HG03060 (cell line): ENCODE measurements at regions not wholly inside any gene's neighbourhood (a gene's known extent, or its start where the extent isn't known, plus 50 kb on each side); places are given as distances from the start of the nearest gene placed in this dataset.
A peak's percentile ranks its signal among the peaks of the same experiment; 100 is the strongest.

Experiments used
- ATAC-seq: cut with Tn5 transposase; IDR thresholded peaks from one replicate; pipeline ENCODE4 v1.9.1; 2021; ENCODE audit warnings: low read depth, moderate number of reproducible peaks; ENCODE audit not compliant: unreplicated experiment

DNA sequence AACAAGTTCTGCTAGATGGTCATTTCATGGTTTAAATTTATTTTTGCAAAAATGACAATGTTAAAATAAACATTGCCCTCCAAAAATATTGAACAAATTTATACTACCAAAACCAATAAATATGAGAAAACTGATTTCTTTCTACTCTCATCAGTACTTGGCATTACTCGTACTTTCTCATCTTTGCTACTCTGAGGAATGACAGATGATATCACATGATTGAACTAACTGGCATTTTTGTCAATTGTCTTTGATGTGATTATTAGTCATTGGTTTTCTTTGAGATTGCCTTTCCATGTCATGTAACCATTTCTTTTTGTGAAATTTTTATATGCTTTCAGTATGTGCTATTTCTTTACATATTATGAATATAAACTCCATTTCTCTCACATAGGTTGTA is 167.0 kb upstream of the ITGA4 start:
- no peak for ATAC-seq

DNA sequence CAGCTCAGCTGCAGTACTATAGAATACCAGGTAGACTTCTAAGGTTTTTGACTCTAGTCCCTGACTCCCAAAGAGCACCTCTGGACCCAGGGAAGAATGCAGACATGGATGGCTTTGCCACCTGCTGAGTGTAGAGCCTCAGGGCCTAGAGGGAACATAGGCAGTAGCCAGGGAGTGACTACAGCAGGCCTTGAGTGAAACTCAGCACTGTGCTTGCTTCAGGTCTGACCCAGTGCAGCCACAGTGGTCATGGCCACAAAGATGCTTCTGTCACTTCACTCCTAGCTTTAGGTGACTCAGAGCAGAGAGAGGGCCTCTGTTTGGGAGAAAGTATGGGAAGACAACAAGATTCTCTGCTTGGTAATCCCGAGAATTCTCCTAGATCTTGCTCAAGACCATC is 162.2 kb upstream of the ITGA4 start:
- no peak for ATAC-seq

- ATAC-seq = no peak
These were observed 156.4 kb upstream of the ITGA4 start for GRCh38 chr2:181300600-181301291.

DNA sequence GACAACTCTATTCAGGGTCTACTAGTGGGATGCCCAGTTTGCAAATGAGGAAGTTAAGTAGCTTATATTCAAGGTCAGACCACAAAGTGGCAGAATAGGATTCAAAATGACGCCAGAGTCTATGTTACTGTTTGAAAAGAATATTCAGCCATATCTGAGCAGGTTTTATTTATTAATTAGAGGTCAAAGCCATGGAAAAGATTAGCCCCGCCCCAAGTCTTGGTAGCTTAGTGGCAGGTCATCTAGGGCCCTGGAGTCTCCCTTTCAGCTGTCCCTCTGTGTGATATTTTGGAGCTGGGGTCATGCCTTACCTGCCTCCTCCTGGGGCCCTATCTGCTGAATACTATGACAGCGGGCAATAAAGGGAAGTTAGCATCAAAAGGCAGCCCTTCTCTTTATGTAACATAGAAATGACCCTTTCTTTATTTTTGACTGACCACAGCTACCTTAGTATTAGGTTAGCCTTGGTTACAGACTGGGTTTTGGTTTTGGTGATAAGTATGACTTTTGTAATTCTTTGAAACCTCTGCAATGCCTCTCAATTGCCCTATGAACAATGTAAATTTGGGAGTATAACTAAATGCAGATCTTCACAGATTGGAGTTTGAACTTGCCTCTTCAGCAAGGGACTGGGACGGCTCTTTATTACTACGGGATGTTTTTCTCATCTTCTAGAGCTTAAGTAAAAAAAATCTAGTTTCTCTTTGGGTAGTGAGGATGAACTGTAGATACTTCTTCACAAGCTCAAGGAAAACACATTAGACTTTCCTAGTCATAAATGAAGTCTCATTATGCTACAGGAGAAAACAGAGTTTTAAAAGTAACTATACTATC is 153.0 kb upstream of the ITGA4 start:
- peak; percentile 22 for ATAC-seq

- ATAC-seq = peak; percentile 94
These were observed 151.7 kb upstream of the ITGA4 start for GRCh38 chr2:181305301-181306123.

GRCh38 chr2:181306785-181307184 is 150.4 kb upstream of the ITGA4 start:
- ATAC-seq = no peak

DNA sequence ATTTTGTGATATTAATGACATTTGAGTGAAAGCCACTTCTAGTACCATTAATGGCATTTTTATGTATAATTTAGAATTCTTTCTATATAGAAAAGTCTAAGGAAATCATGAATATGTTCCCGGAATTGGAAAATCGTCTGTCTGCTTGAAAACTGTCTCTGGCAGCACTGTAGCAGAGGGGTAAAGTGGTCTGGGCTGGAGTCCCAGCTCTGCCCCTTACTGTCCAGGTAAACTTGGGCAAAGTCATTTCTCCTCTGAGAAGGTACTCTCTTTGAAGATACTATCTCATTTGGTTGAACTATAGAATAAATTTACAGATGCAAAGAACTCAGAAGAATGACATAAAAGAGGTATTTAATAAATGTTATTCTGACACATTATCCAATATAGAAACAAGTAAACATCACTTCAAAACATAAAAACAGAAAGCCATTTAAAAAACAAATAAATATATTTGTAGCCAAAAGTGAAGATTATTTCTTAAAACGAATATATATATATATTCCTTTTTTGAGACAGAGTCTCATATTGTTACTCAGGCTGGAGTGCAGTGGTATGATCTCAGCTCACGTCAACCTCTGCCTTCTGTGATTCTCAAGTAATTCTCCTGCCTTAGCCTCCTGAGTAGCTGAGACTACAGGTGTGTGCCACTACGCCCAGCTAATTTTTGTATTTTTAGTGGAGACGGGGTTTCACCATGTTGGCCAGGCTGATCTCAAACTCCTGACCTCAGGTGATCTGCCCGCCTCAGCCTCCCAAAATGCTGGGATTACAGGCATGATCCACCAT is 149.8 kb upstream of the ITGA4 start:
- no peak for ATAC-seq

- no peak for ATAC-seq
These were observed 148.2 kb upstream of the ITGA4 start for GRCh38 chr2:181308766-181309515.

GRCh38 chr2:181309586-181309985 is 147.6 kb upstream of the ITGA4 start:
- no peak for ATAC-seq

DNA sequence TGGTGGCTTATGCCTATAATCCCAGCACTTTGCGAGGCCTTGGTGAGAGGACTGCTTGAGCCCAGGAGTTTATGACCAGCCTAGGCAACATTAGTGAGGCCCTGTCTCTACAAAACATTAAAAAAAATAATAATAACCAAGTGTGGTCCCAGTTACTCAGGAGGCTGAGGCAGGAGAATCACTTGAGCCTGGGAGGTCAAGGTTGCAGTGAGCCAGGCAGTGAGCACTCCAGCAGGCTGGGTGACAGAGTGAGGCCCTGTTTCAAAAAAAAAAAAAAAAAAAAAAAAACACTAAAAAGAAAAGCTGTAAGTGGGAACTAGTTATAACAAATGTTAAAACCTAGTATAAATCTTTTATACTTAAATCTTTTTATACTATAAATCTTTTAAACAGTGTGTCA is 146.2 kb upstream of the ITGA4 start:
- ATAC-seq = no peak

- no peak for ATAC-seq
These were observed 145.3 kb upstream of the ITGA4 start for GRCh38 chr2:181311837-181312236.

DNA sequence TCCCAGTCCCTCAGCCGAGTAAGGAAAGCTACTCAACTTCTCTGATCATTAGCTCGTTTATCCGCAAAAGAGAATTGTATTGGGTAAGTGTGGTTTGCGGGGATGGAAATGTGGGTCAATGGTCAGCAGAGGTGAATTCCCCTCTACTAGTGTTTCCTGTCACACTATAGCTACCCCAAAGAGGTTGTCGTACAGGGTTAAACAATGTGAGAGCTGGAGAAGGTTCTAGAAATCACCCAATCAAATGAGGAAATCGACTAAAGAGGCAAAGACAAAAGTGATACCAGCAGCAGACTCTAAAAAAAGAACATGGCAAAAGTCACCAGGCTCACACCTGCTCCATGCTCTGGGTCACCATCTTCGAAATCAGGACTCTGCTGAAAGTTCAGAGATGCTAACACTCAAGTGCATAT is 144.7 kb upstream of the ITGA4 start:
- ATAC-seq = peak; percentile 86

DNA sequence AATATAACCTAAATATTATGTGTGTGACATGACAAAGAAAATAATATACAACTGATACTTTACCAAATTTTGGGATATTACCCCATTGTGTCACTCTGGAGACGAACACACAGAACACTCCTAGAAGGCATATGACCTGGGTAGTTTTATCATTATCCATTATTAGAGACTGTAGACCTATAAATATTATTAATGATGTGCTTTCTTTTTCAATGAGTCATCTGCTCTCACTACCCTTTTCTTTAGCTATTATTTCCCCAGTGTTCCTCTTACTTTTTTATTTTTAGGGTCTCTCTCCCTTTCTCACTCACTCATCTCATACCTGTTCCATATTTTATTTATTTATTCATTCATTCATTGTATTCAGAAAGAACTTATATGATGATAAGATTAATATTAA is 143.3 kb upstream of the ITGA4 start:
- peak; percentile 22 for ATAC-seq

DNA sequence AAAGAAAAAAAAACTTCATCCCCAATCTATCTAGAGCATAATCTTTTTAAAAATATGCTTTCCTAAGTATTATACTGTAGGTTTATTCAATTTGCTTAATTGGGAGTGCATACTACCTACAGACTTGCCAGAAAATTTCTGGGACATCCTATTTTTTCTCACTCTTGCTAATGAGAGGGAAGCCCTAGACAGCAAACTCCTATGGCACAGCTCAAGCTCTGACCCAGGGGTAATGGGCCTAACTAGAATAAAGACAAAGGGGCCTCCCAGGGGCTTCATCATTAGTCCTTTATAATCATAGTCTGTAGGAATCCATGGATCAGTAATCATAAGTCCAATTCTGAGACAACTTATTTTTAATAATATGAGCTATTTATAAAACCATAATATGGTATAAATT is 142.6 kb upstream of the ITGA4 start:
- no peak for ATAC-seq

DNA sequence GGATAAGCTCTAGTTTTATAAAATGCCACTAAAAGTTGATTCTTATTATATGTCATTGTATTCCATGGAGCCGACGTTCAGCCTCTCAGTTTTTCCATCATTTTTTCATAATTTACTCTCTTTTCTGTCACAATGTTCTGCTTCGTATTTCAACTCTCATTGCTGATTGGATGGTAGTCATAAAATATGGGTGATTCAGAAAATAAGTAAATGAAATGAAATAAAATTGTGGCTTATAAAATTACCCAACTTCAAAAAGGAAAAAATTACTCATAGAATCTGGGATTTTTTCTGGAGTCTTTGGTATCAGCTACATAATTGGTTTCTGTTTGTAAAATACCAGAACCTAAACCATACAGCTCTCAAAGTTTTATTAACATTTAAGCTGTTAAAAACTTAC is 139.7 kb upstream of the ITGA4 start:
- ATAC-seq = no peak

- no peak for ATAC-seq
These were observed 138.5 kb upstream of the ITGA4 start for GRCh38 chr2:181318504-181319280.

- ATAC-seq = no peak
These were observed 137.9 kb upstream of the ITGA4 start for GRCh38 chr2:181319286-181319685.

DNA sequence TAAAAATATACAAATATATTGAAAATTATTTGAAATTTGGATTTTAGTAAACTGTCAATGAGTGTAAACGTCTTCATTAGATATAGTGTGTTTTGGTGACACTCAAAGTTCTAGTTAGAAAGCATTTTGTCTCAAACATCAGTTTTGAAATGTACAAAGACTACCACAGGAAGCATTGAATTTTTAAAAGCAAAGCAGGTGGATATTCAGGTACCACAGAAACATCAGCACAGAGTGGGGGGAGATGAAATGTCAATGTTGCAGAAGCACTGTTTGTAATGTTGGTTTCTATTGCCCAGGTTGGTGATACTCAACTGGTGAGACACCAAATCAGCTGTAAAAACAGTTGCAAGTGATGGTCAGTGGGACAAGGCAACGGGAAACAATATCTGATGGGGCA is 136.5 kb upstream of the ITGA4 start:
- no peak for ATAC-seq

GRCh38 chr2:181324912-181325311 is 132.3 kb upstream of the ITGA4 start:
- ATAC-seq = no peak
